Trophoblast cell (in vitro differentiated cells and primary cell): ENCODE measurements at regions not wholly inside any gene's neighbourhood (a gene's known extent, or its start where the extent isn't known, plus 50 kb on each side); places are given as distances from the start of the nearest gene placed in this dataset.
A peak's percentile ranks its signal among the peaks of the same experiment; 100 is the strongest.

Experiments used
- DNase-seq, 2 donors: peaks; one replicate each; pipeline ENCODE4 v3.0.0-alpha.2; 2016
- H2AFZ ChIP-seq: 2 replicates; pipeline ENCODE4 v1.6.1; 2013; ENCODE audit warnings: low read length, moderate library complexity, mild to moderate bottlenecking; ENCODE audit not compliant: insufficient read depth, poor library complexity
- H2AK5ac ChIP-seq: 2 replicates; pipeline ENCODE4 v1.6.1; 2013; ENCODE audit warnings: mild to moderate bottlenecking, low read length
- H2BK120ac ChIP-seq: 2 replicates; pipeline ENCODE4 v1.6.1; 2013; ENCODE audit warnings: low read length, mild to moderate bottlenecking, moderate library complexity; ENCODE audit not compliant: insufficient read depth, poor library complexity
- H2BK12ac ChIP-seq: 2 replicates; pipeline ENCODE4 v1.6.1; 2013; ENCODE audit warnings: mild to moderate bottlenecking, low read length, moderate library complexity
- H2BK5ac ChIP-seq: 2 replicates; pipeline ENCODE4 v1.6.1; 2013; ENCODE audit warnings: low read length, low read depth, moderate library complexity, mild to moderate bottlenecking; ENCODE audit not compliant: poor library complexity
- H3K14ac ChIP-seq: 2 replicates; pipeline ENCODE4 v1.6.1; 2013; ENCODE audit warnings: mild to moderate bottlenecking, low read length
- H3K18ac ChIP-seq: 2 replicates; pipeline ENCODE4 v1.6.1; 2013; ENCODE audit warnings: mild to moderate bottlenecking, low read length
- H3K23ac ChIP-seq: 2 replicates; pipeline ENCODE4 v1.6.1; 2013; ENCODE audit warnings: low read length
- H3K27ac ChIP-seq: 2 replicates; pipeline ENCODE4 v1.5.1; 2013; ENCODE audit warnings: low read depth, mild to moderate bottlenecking, inconsistent platforms, low read length, moderate library complexity
- H3K27me3 ChIP-seq: 2 replicates; pipeline ENCODE4 v1.6.1; 2013; ENCODE audit warnings: inconsistent platforms, mild to moderate bottlenecking, low read length, moderate library complexity; ENCODE audit not compliant: insufficient read depth
- H3K36me3 ChIP-seq, 2 experiments: 1 replicate in 1 of 2; 2 replicates in 1 of 2; pipeline ENCODE4 v1.6.1; 2013; ENCODE audit warnings: low read length in 2 of 2, mild to moderate bottlenecking in 2 of 2, moderate library complexity in 1 of 2; ENCODE audit not compliant: insufficient read depth in 2 of 2, control insufficient read depth in 1 of 2
- H3K4ac ChIP-seq: 2 replicates; pipeline ENCODE4 v1.6.1; 2013; ENCODE audit warnings: low read depth, mild to moderate bottlenecking, low read length, moderate library complexity
- H3K4me1 ChIP-seq, 2 experiments: 1 replicate in 1 of 2; 2 replicates in 1 of 2; pipeline ENCODE4 v1.6.1; 2013; ENCODE audit warnings: low read length in 2 of 2, mild to moderate bottlenecking in 2 of 2, moderate library complexity in 1 of 2; ENCODE audit not compliant: insufficient read depth in 2 of 2, control insufficient read depth in 1 of 2
- H3K4me2 ChIP-seq: 2 replicates; pipeline ENCODE4 v1.6.1; 2013; ENCODE audit warnings: inconsistent platforms, mild to moderate bottlenecking, low read length, moderate library complexity
- H3K4me3 ChIP-seq: 2 replicates; pipeline ENCODE4 v1.5.1; 2013; ENCODE audit warnings: mild to moderate bottlenecking, low read depth, low read length, inconsistent platforms
- H3K79me1 ChIP-seq: one replicate; pipeline ENCODE4 v1.6.1; 2013; ENCODE audit warnings: low read length
- H3K79me2 ChIP-seq: 2 replicates; pipeline ENCODE4 v1.6.1; 2013; ENCODE audit warnings: low read length, mild to moderate bottlenecking; ENCODE audit not compliant: control insufficient read depth, insufficient read depth, poor library complexity
- H3K9ac ChIP-seq: 2 replicates; pipeline ENCODE4 v1.6.1; 2013; ENCODE audit warnings: mild to moderate bottlenecking, low read length
- H3K9me3 ChIP-seq: 2 replicates; pipeline ENCODE4 v1.6.1; 2013; ENCODE audit warnings: low read depth, mild to moderate bottlenecking, control low read depth, inconsistent platforms, low read length; ENCODE audit not compliant: insufficient read depth
- H4K12ac ChIP-seq: 2 replicates; pipeline ENCODE4 v1.6.1; 2013; ENCODE audit warnings: low read depth, mild to moderate bottlenecking, low read length, moderate library complexity
- H4K8ac ChIP-seq: 2 replicates; pipeline ENCODE4 v1.6.1; 2013; ENCODE audit warnings: low read depth, mild to moderate bottlenecking, low read length, moderate library complexity
- H4K91ac ChIP-seq: one replicate; pipeline ENCODE4 v1.6.1; 2013; ENCODE audit warnings: low read depth, mild to moderate bottlenecking, low read length, moderate library complexity
- WGBS: extraction: QIAGEN DNeasy Blood & Tissue Kit; methylation state at CpG from one replicate; pipeline ENCODE4 v1.1.7; 2013; ENCODE audit warnings: missing lambda C conversion rate; ENCODE audit not compliant: insufficient read length, insufficient coverage; ENCODE audit errors: extremely low coverage; 5-methylcytosine and 5-hydroxymethylcytosine counted together

DNA sequence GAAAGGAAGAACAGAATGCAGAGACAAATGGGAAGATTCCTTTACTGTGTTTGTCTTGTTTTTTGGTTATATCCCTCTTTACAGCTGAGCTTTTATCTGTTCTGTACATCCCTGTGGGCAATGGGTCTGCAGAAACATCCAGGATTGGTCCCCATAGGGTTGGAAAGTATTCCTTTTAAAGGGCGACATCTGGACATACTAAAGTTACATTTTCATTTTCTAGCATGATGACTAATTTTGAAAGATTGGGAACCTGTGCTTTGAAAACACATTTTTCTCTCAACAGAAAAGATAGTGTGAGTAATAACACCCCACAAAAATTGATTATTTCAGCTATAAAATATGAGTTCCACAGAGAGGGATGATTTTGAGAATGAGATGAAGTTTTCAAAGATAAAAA is 435.8 kb downstream of the GPAM start:
- no peak overlapping the region for H3K4me3 ChIP-seq
- H4K91ac ChIP-seq = no peak overlapping the region
- H3K23ac ChIP-seq = no peak overlapping the region
- no peaks in the 10 kb centered on the region for H3K79me1 ChIP-seq
- H2AFZ ChIP-seq = no peak overlapping the region
- no peak overlapping the region for H2BK5ac ChIP-seq
- no peak overlapping the region for H4K8ac ChIP-seq
- H3K4ac ChIP-seq = no peak overlapping the region
- H3K9me3 ChIP-seq = no peaks in the 10 kb centered on the region
- no peak overlapping the region for H2AK5ac ChIP-seq
- H3K18ac ChIP-seq = no peak overlapping the region
- H3K27me3 ChIP-seq = no peaks in the 10 kb centered on the region
- DNase-seq = no peak
- no peak overlapping the region for H3K4me2 ChIP-seq
- WGBS = no CpG with 5 or more reads among the region's 1 CpG
- H2BK12ac ChIP-seq = no peak overlapping the region
- H3K9ac ChIP-seq = no peak overlapping the region
- H2BK120ac ChIP-seq = no peak overlapping the region
- H3K27ac ChIP-seq = no peak overlapping the region
- no peaks in the 10 kb centered on the region for H3K36me3 ChIP-seq
- H4K12ac ChIP-seq = no peak overlapping the region
- H3K4me1 ChIP-seq = no peaks in the 10 kb centered on the region
- H3K14ac ChIP-seq = no peak overlapping the region
- H3K79me2 ChIP-seq = no peaks in the 10 kb centered on the region

DNA sequence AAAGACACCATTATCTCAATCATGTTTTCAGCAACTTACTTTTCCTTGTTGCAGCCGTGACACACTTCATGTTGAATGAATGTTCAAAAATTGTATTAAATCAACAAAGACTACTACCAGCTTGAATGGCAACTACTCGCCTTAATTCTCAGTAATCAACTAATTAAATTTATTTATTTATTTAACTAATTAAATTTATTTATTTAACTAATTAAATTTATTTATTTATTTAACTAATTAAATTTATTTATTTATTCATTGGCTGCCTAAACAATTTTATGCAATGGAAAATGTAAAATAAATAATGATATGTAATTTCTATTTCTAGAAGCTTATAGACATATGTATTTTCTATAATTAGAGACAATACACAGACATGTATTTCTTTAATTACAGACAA is 435.4 kb downstream of the GPAM start:
- Histone ChIP-seq H3K14ac (no peak overlapping the region), H2AK5ac (no peak overlapping the region), H3K4me3 (no peak overlapping the region), H3K27ac (no peak overlapping the region), H4K12ac (no peak overlapping the region), H3K23ac (no peak overlapping the region), H3K9ac (no peak overlapping the region), H2BK120ac (no peak overlapping the region), H2AFZ (no peak overlapping the region), H4K8ac (no peak overlapping the region), H3K79me2 (no peaks in the 10 kb centered on the region), H3K4me2 (no peak overlapping the region), H2BK12ac (no peak overlapping the region), H3K9me3 (no peaks in the 10 kb centered on the region), H3K4ac (no peak overlapping the region), H4K91ac (no peak overlapping the region), H3K27me3 (no peaks in the 10 kb centered on the region), H3K18ac (no peak overlapping the region), H2BK5ac (no peak overlapping the region), H3K36me3 (no peaks in the 10 kb centered on the region), H3K4me1 (no peaks in the 10 kb centered on the region), H3K79me1 (no peaks in the 10 kb centered on the region)
- no peak for DNase-seq
- WGBS = no CpG with 5 or more reads among the region's 2 CpGs

- no peak overlapping the region for H3K23ac ChIP-seq
- no peaks in the 10 kb centered on the region for H3K27me3 ChIP-seq
- no peak overlapping the region for H3K4me2 ChIP-seq
- no peak for DNase-seq
- H3K9ac ChIP-seq = no peak overlapping the region
- no peak overlapping the region for H3K14ac ChIP-seq
- H4K8ac ChIP-seq = no peak overlapping the region
- H3K27ac ChIP-seq = no peak overlapping the region
- H4K91ac ChIP-seq = no peak overlapping the region
- no peak overlapping the region for H2AK5ac ChIP-seq
- H4K12ac ChIP-seq = no peak overlapping the region
- H3K36me3 ChIP-seq = no peaks in the 10 kb centered on the region
- no peak overlapping the region for H2BK12ac ChIP-seq
- H3K9me3 ChIP-seq = no peaks in the 10 kb centered on the region
- H3K4ac ChIP-seq = no peak overlapping the region
- no peaks in the 10 kb centered on the region for H3K79me2 ChIP-seq
- H3K4me1 ChIP-seq = no peaks in the 10 kb centered on the region
- H3K18ac ChIP-seq = no peak overlapping the region
- H2AFZ ChIP-seq = no peak overlapping the region
- H2BK120ac ChIP-seq = no peak overlapping the region
- no peak overlapping the region for H3K4me3 ChIP-seq
- no CpG with 5 or more reads among the region's 2 CpGs for WGBS
- H3K79me1 ChIP-seq = no peaks in the 10 kb centered on the region
- no peak overlapping the region for H2BK5ac ChIP-seq
Observed at GRCh38 chr10:111750165-111750849, 433.3 kb downstream of the GPAM start.

GRCh38 chr10:111756217-111757061 is 427.1 kb downstream of the GPAM start:
- Histone ChIP-seq H3K27ac (no peak overlapping the region), H3K4me3 (no peak overlapping the region), H2AFZ (no peak overlapping the region), H4K12ac (no peak overlapping the region), H3K18ac (no peak overlapping the region), H3K9me3 (no peaks in the 10 kb centered on the region), H4K8ac (no peak overlapping the region), H2BK5ac (no peak overlapping the region), H3K27me3 (no peaks in the 10 kb centered on the region), H3K36me3 (no peaks in the 10 kb centered on the region), H3K79me1 (no peaks in the 10 kb centered on the region), H3K4me1 (no peaks in the 10 kb centered on the region), H3K14ac (no peak overlapping the region), H3K4me2 (no peak overlapping the region), H2AK5ac (no peak overlapping the region), H2BK120ac (no peak overlapping the region), H3K9ac (no peak overlapping the region), H3K79me2 (no peaks in the 10 kb centered on the region), H3K4ac (no peak overlapping the region), H4K91ac (no peak overlapping the region), H2BK12ac (no peak overlapping the region), H3K23ac (no peak overlapping the region)
- peak; percentile 36 to 71 for DNase-seq
- WGBS = no CpG with 5 or more reads among the region's 14 CpGs
